Mucosa of descending colon (tissue), 3 donors: ENCODE measurements at regions not wholly inside any gene's neighbourhood (a gene's known extent, or its start where the extent isn't known, plus 50 kb on each side); places are given as distances from the start of the nearest gene placed in this dataset.

Source experiments
- ATAC-seq: fragments of 200-7000 bp; cut with Tn5 transposase; one replicate; pipeline ENCODE4 v1.9.1; 2020; ENCODE audit warnings: mild to moderate bottlenecking, moderate library complexity
- DNase-seq, 3 donors: peaks; one replicate each; pipeline ENCODE4 v3.0.0-alpha.2; 2020
- H3K36me3 ChIP-seq: fragments of 200-600 bp; one replicate; pipeline ENCODE4 v1.8.0; 2021; ENCODE audit warnings: low read depth, mild to moderate bottlenecking
- H3K4me1 ChIP-seq: fragments of 200-600 bp; one replicate; pipeline ENCODE4 v1.8.0; 2021; ENCODE audit warnings: low read depth, mild to moderate bottlenecking
- H3K4me3 ChIP-seq: fragments of 200-600 bp; one replicate; pipeline ENCODE4 v1.8.0; 2021; ENCODE audit warnings: mild to moderate bottlenecking
- H3K9me3 ChIP-seq: fragments of 200-600 bp; one replicate; pipeline ENCODE4 v1.8.0; 2021; ENCODE audit warnings: mild to moderate bottlenecking
- intact Hi-C, 2 donors: fragments of 100-400 bp; cut with DNase I in 1 of 2; cut with micrococcal nuclease in 1 of 2; formaldehyde crosslinking; loops; one replicate each; pipeline versions ENCODE4 v1.11.0 to v1.11.1; 2022; cut with DNase I, micrococcal nuclease
- TF ChIP-seq, protein P1 (sequence below): fragments of 200-600 bp; IDR thresholded peaks from one replicate; pipeline ENCODE4 v1.8.0; 2022; ENCODE audit warnings: antibody characterized with exemption, mild to moderate bottlenecking
- donor health status: DM: no; HTN: no; CAD: no; lungs with moderate emphysema.
- donor health status: DM: no; HTN: no; CAD: no.
- donor health status: DM: no; HTN: yes; CAD: no.

DNA sequence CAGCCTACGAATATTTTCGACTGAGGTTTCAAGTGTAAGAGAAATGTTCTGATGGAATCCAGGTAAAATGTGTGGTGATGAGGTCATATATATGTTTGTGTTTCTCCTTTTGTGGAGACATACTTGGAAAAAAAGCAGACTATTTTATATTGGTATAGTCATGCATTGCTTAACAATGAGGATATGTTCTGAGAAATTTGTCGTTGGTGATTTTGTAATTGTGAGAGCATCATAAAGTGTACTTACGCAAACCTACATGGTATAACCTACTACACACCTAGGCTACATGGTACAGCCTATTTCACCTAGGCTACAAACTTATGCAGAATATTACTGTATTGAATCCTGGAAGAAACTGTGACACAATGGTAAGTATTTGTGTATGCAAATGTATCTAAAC is 1849.9 kb upstream of the CELF4 start:
- Histone ChIP-seq H3K36me3 (no peaks in the 10 kb centered on the region), H3K4me3 (no peak overlapping the region), H3K4me1 (no peaks in the 10 kb centered on the region), H3K9me3 (no peaks in the 10 kb centered on the region)
- TF ChIP-seq, protein P1, sequence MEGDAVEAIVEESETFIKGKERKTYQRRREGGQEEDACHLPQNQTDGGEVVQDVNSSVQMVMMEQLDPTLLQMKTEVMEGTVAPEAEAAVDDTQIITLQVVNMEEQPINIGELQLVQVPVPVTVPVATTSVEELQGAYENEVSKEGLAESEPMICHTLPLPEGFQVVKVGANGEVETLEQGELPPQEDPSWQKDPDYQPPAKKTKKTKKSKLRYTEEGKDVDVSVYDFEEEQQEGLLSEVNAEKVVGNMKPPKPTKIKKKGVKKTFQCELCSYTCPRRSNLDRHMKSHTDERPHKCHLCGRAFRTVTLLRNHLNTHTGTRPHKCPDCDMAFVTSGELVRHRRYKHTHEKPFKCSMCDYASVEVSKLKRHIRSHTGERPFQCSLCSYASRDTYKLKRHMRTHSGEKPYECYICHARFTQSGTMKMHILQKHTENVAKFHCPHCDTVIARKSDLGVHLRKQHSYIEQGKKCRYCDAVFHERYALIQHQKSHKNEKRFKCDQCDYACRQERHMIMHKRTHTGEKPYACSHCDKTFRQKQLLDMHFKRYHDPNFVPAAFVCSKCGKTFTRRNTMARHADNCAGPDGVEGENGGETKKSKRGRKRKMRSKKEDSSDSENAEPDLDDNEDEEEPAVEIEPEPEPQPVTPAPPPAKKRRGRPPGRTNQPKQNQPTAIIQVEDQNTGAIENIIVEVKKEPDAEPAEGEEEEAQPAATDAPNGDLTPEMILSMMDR: no peak
- ATAC-seq (no peak), DNase-seq (no peak)
- intact Hi-C loops: no loop called here

DNA sequence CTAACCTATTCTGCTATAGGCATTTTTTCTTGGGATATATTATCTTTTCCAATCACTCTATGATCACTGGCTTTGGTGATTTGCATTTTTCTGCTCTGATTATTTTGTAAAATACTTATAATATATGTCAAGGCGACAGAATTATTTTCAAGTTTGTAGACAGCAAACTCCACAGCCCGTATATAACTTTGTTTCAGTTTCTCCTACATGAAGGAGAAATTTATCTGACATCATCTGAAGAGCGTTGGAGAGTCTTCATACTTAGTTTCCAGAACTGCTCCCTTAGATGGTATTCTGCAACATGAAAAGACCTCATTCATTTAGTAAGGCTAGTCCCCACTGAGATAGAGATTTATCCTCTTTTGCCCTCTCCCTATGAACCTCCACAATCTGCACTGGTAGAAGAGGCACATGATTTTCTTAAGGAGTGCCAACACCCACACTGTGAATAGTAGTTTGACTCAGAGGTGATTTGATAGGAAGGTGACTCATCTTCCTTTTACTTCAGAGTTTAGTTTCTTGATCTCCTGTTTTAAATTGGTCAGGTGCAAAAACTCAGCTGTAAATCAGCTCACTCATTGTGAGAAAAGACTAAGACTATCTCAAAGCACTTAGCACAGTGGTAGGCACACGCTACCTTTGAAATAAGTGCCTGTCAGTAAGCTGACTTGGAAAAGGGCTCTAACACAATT is 1848.6 kb upstream of the CELF4 start:
- no peaks in the 10 kb centered on the region for H3K9me3 ChIP-seq
- ATAC-seq: peak; percentile 56
- no peak for DNase-seq
- H3K4me3 ChIP-seq: no peak overlapping the region
- H3K4me1 ChIP-seq: no peaks in the 10 kb centered on the region
- intact Hi-C loops: no loop called here
- H3K36me3 ChIP-seq: no peaks in the 10 kb centered on the region
- TF ChIP-seq, protein P1: no peak

DNA sequence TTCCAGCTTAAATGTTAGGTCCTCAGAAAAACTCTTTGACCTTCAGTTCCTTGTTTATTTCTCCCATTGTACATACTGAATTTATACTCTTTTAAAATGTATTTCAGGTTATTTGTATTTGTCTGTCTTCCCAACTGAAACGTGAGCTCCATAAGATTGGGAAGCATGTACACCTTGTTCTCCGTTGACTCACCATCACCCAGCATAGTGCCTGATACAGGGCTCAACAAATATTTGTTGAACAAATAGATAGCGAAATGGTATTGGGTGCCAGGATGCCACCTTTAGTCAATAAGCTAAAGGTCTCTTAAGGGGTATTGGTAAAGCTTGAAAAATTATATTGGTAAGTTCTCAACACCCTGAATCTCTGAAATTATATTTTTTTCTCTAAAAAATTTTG is 1841.3 kb upstream of the CELF4 start:
- TF ChIP-seq, protein P1: no peak
- DNase-seq (no peak), ATAC-seq (no peak)
- no peaks in the 10 kb centered on the region for H3K36me3 ChIP-seq
- H3K4me1 ChIP-seq: no peaks in the 10 kb centered on the region
- H3K4me3 ChIP-seq: no peak overlapping the region
- no peaks in the 10 kb centered on the region for H3K9me3 ChIP-seq
- intact Hi-C loops: no loop called here

DNA sequence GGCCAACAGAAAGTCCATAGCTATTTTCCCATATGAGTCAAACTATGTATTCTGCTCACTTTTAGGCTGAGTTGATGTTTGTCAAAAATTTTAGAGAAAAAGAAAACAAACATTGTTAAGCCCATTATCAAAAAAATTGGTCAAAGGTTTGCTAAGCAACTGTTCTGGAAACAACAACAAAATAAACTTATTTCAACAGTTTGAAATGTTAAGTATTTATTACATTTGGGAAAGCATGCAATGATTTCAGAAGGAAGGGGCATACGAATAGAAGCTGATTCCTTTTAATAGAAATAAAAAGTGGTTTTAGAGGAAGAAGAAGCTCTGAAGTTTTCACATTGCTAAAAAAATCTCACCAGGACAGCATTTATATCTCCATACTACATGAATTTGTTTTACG is 1837.5 kb upstream of the CELF4 start:
- ATAC-seq: no peak
- H3K9me3 ChIP-seq: no peaks in the 10 kb centered on the region
- DNase-seq: no peak
- no peaks in the 10 kb centered on the region for H3K36me3 ChIP-seq
- no peaks in the 10 kb centered on the region for H3K4me1 ChIP-seq
- intact Hi-C loops: no loop called here
- TF ChIP-seq, protein P1: no peak
- H3K4me3 ChIP-seq: no peak overlapping the region

DNA sequence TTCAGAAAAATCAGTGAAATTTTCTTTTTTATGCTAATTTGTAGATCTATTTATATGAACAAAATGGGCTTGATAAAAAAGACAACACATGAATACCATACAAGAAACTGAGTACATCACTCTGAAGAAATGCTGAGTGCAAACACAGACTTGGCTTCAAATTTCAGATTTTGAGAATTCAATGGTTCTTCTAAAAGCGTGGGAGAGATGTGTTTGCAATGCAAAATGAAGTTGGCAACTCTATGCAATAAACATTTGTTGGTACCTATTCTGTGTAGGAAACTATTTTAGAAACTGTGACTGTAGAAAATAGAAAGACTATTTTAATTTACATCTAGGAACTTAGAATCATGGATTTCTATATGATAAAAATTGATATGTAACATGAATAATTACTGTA is 1834.1 kb upstream of the CELF4 start:
- Histone ChIP-seq H3K4me1 (no peaks in the 10 kb centered on the region), H3K9me3 (no peaks in the 10 kb centered on the region), H3K36me3 (no peaks in the 10 kb centered on the region), H3K4me3 (no peak overlapping the region)
- no peak for DNase-seq
- intact Hi-C loops: no loop called here
- TF ChIP-seq, protein P1: no peak
- no peak for ATAC-seq

DNA sequence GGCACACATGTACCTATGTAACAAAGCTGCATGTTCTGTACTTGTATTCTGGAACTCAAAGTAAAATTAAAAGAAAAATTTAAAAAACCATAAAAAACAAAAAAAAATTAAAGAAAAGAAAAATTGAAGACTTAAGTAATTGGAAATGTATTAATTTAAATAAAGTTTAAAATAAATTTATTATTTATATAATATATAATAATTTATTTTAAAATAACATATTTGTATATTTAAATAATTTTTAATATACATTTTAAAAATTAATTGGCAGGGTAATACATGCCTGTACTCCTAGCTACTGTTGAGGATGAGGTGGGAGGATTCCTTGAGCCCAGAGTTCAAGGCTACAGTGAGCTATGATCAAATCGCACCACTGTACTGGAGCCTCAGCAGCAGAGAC is 1830.6 kb upstream of the CELF4 start:
- Histone ChIP-seq H3K4me3 (no peak overlapping the region), H3K9me3 (no peaks in the 10 kb centered on the region), H3K4me1 (no peaks in the 10 kb centered on the region), H3K36me3 (no peaks in the 10 kb centered on the region)
- TF ChIP-seq, protein P1: no peak
- DNase-seq: no peak
- intact Hi-C loops: no loop called here
- no peak for ATAC-seq
